GM19351 (cell line): ENCODE measurements at regions not wholly inside any gene's neighbourhood (a gene's known extent, or its start where the extent isn't known, plus 50 kb on each side); places are given as distances from the start of the nearest gene placed in this dataset.
"Not testable (repeated sequence)": the region's sequence is repeated elsewhere in the genome, so short reads cannot be mapped to it uniquely, and the experiment has no call there.

Experiments
- ATAC-seq: cut with Tn5 transposase; IDR thresholded peaks from one replicate; pipeline ENCODE4 v1.9.1; 2021; ENCODE audit warnings: mild to moderate bottlenecking, moderate library complexity; ENCODE audit not compliant: unreplicated experiment

- ATAC-seq, result peak; percentile 71
Observed at GRCh38 chr5:123294544-123294943, 128.7 kb downstream of the CEP120 start.

DNA sequence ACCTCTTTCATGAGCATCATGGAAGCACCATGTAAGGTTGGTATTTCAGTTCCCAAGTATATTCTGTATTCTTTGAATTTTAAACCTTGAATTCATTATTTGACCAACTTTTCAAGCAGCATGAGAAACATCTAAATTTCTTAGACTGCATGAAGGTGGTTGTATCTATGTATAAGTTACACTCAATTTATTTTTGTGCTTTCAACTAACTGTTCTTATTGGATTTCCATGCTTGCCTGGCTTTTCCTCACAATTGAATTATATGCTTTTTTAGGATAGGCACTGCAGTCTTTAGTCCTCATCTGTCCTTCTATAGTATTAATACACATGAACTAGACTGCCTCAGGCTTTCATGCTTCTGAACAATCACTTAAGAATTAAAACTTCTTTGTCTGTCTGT is 134.0 kb downstream of the CEP120 start:
- no peak for ATAC-seq

DNA sequence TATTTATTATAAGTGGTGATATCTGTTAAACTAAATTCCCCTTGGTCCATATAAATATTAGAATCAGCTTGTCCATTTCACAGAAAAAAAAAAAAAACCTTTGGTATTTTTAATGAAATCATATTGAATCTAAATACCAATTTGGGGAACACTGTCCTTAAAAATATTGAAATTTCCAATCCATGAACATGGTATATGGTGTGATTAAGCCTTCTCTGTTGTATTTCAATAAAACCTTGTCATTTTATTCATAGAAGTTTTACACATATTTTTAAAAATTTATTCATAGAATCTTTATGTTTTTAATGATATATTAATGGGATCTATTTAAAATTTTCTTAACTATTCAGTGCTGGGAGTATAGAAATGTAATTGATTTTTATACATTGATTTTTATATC is 135.3 kb downstream of the CEP120 start:
- ATAC-seq, result no peak

GRCh38 chr5:123286891-123287290 is 136.3 kb downstream of the CEP120 start:
- no peak for ATAC-seq

DNA sequence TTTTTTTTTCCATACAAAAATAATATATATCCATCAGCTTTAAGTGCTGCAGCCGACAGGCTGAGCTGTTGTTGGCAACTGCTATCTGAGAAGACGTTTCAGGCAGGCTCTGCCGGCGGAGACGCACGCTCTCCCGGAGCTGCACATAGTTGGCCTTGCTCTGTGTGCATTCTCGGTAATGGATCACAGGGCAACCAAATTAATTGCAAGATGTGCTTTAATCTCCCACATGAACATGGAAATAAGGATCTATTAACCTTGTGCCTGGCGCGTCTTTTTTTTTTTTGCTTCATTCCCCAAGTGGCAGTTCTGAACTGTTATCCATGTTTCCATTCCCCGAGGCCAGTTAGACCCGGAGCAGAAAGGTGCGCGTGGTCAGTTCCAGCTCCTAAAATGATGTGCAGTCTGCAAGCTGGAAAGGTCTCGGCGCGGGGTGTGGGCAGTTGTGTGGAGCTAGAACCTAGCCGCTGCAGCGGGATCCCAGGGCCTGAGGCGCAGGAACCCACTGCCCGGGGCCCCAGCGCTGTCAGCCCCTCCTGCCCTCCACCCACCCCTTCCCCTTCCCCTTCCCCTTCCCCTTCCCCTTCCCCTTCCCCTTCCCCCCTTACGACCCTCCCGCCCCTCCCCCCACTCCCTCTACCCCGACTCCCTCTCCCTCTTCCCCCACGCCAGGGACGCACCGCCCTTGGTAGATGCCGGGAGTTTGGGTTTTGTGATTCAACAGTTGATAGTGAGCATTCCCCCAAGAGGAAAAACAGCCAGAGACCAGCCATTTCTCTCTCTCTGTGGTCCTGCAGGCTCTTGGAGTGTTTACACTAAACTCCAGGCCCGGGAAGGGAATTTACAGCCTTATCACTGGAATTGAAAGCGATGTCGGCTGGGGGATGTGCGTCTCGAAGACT is 137.8 kb downstream of the CEP120 start:
- ATAC-seq, result no peak

DNA sequence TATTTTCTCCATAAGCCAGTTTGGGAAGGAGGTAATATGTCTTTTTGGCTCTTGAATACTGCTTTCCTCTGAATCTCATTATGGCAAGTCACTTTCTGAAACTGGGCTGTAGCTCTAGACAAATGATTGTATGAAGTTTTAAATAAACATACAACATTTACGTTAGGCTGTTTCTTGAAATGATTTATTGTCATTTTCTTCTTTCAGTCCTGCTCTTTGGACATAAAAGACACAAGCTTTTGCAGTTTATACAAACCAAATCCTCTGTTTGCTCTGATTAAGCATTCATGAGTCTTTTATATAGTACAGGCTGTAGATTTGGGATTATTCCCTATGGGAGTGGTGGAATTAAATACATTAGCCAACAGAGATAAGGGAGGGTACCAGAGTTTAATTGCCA is 139.7 kb downstream of the CEP120 start:
- no peak for ATAC-seq

- no peak for ATAC-seq
Observed at GRCh38 chr5:123283031-123283430, 140.2 kb downstream of the CEP120 start.

GRCh38 chr5:123282444-123282843 is 140.8 kb downstream of the CEP120 start:
- no peak for ATAC-seq

- not testable (repeated sequence) for ATAC-seq
Observed at GRCh38 chr5:123280854-123281253, 142.3 kb downstream of the CEP120 start.

GRCh38 chr5:123279136-123279535 is 144.1 kb downstream of the CEP120 start:
- no peak for ATAC-seq

DNA sequence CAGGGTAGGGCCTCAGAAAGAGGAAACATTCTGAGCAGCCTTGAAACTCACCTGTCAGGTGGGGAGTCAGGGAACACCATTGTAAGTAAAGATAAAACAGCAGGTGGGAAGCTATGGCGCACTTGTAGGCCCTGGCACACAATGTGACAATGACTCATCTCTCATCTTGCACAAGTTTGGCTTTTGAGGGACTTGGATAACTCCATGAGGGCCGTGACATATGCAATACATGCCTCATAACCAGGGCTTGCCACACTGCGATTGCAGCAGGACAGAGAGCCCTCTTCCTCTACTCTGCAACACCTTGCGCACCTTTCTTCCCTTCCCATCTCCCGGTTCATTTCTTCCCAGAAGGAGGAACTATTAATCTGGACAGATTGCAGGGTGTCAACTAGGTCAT is 144.9 kb downstream of the CEP120 start:
- ATAC-seq, result no peak

DNA sequence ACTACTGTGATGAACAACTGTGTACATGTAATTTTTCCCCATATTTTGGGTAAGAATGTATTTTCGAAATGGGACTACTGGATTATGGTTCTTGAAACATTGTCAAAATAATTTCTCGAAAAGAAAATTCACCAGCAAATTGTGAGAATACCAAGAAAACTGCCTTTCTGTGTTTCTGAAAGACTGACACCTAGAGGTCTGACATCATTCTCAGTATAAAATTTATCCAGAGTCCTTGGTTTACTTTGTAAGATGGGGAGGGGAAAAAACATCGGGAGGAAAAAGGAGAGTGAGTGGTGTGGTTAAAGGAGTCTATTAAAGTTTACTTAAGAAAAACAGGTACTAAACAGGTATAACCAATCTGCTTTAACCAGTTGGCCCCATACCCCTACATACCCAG is 149.2 kb downstream of the CEP120 start:
- no peak for ATAC-seq

GRCh38 chr5:123273095-123273494 is 150.1 kb downstream of the CEP120 start:
- ATAC-seq, result no peak

GRCh38 chr5:123269851-123270250 is 153.4 kb downstream of the CEP120 start:
- ATAC-seq, result no peak

- no peak for ATAC-seq
Observed at GRCh38 chr5:123269436-123269835, 153.8 kb downstream of the CEP120 start.

GRCh38 chr5:123266365-123266764 is 156.8 kb downstream of the CEP120 start:
- ATAC-seq, result no peak

- ATAC-seq, result no peak
Observed at GRCh38 chr5:123265551-123265950, 157.7 kb downstream of the CEP120 start.

DNA sequence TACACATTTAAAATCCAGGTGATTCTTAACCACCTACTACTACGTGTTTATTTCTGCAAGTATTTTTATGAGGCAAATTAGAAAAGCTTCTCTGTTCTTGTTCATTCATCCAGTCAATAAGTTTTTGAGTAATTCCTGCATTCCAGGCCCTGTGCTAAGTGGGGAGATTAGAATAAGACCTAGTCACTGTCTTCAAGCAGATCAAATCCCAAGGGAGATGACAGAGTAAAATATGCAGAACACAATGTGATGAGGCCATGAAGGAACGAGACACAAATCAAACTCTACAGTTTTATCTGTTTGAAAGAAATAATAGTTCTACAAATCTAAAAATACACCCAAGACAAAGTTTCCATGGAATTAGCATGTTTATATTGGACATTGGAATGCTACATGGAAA is 158.8 kb downstream of the CEP120 start:
- ATAC-seq, result no peak

GRCh38 chr5:123263859-123264258 is 159.3 kb downstream of the CEP120 start:
- no peak for ATAC-seq

DNA sequence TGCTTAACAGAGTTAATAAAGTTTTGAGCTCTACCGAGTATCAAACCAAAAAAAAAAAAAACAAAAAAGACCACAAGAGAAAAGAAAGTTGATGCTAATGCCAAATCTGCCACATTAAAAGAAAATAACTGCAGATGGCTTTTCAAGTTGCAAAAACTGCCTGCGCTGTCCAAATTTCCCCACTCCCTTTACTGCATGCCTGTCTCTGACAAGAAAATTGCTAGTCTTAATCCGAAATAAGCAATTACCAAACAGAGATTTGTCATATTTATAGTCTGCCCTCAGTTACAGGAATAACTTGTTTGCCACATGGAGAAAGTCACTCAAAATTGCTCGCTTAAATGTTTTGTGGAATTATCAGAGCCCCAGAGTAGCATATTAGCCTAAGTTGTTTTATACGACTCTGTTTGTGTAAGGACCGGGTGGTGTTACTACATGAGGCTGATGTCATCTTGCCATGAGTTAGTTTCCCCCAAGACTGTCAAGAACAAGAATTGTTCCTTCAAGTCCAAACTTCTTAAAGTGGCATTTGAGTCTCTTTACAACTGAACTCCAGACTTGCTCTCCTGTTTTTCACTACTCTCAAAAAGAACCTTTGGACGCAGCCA is 160.9 kb downstream of the CEP120 start:
- ATAC-seq, result no peak

GRCh38 chr5:123261752-123262151 is 161.5 kb downstream of the CEP120 start:
- ATAC-seq, result no peak

GRCh38 chr5:123249446-123249845 is 160.4 kb downstream of the PRDM6 start:
- ATAC-seq, result no peak
